SJCRH30 (cell line): ENCODE measurements at regions not wholly inside any gene's neighbourhood (a gene's known extent, or its start where the extent isn't known, plus 50 kb on each side); places are given as distances from the start of the nearest gene placed in this dataset.

Source experiments
- DNase-seq, 2 experiments: peaks; one replicate each; pipeline ENCODE4 v3.0.0-alpha.2; 2015 to 2020
- H3K27ac ChIP-seq: fragments of 250-450 bp; sonication (Bioruptor Pico); 2 replicates; pipeline ENCODE4 v1.5.1; 2020; ENCODE audit warnings: mild to moderate bottlenecking, moderate library complexity
- H3K27me3 ChIP-seq: fragments of 250-450 bp; sonication (Bioruptor Pico); 2 replicates; pipeline ENCODE4 v1.5.1; 2020; ENCODE audit warnings: mild to moderate bottlenecking, moderate library complexity
- H3K36me3 ChIP-seq: fragments of 250-450 bp; sonication (Bioruptor Pico); 2 replicates; pipeline ENCODE4 v1.5.1; 2020; ENCODE audit warnings: mild to moderate bottlenecking, moderate library complexity
- H3K4me1 ChIP-seq: fragments of 250-450 bp; sonication (Bioruptor Pico); 2 replicates; pipeline ENCODE4 v1.5.1; 2020; ENCODE audit warnings: mild to moderate bottlenecking, moderate library complexity
- H3K4me3 ChIP-seq: fragments of 250-450 bp; sonication (Bioruptor Pico); 2 replicates; pipeline ENCODE4 v1.5.1; 2020; ENCODE audit warnings: mild to moderate bottlenecking, moderate library complexity
- H3K9me3 ChIP-seq: fragments of 250-450 bp; sonication (Bioruptor Pico); replicated peaks from 2 replicates; pipeline ENCODE4 v1.5.1; 2020; ENCODE audit warnings: mild to moderate bottlenecking, moderate library complexity

- Histone ChIP-seq H3K4me1 (peaks cover 20% of the 10 kb centered on the region), H3K36me3 (no peaks in the 10 kb centered on the region), H3K4me3 (no peak overlapping the region), H3K27ac (no peak overlapping the region), H3K27me3 (no peaks in the 10 kb centered on the region), H3K9me3 (no peaks in the 10 kb centered on the region; the same call in 1 of the 2 replicates)
- DNase-seq: no peak
These were observed 151.9 kb upstream of the FGGY start for GRCh38 chr1:59144959-59145358.

- Histone ChIP-seq H3K9me3 (no peaks in the 10 kb centered on the region; the same call in 1 of the 2 replicates), H3K36me3 (no peaks in the 10 kb centered on the region), H3K27me3 (no peaks in the 10 kb centered on the region), H3K27ac (no peak overlapping the region), H3K4me1 (peaks cover 28% of the 10 kb centered on the region), H3K4me3 (no peak overlapping the region)
- DNase-seq: no peak
These were observed 150.8 kb upstream of the FGGY start for GRCh38 chr1:59146056-59146455.

- H3K4me1 ChIP-seq: peaks cover 34% of the 10 kb centered on the region
- H3K27me3 ChIP-seq: no peaks in the 10 kb centered on the region
- H3K4me3 ChIP-seq: no peak overlapping the region
- H3K27ac ChIP-seq: no peak overlapping the region
- no peaks in the 10 kb centered on the region for H3K36me3 ChIP-seq
- no peak for DNase-seq
- H3K9me3 ChIP-seq: no peaks in the 10 kb centered on the region; the same call in 1 of the 2 replicates
These were observed 150.1 kb upstream of the FGGY start for GRCh38 chr1:59146651-59147358.

GRCh38 chr1:59149435-59149834 lies 147.5 kb upstream of the FGGY start:
- Histone ChIP-seq H3K36me3 (no peaks in the 10 kb centered on the region), H3K4me3 (no peak overlapping the region), H3K27ac (no peak overlapping the region; the same call in 1 of the 2 replicates), H3K9me3 (no peaks in the 10 kb centered on the region; the same call in 1 of the 2 replicates), H3K27me3 (no peaks in the 10 kb centered on the region), H3K4me1 (peaks cover 29% of the 10 kb centered on the region)
- DNase-seq: no peak

- no peaks in the 10 kb centered on the region for H3K9me3 ChIP-seq
- H3K4me3 ChIP-seq: peak overlapping the region; percentile 27
- peak; percentile 92 to 94 for DNase-seq
- H3K27me3 ChIP-seq: no peaks in the 10 kb centered on the region
- peaks cover 31% of the 10 kb centered on the region for H3K4me1 ChIP-seq
- no peaks in the 10 kb centered on the region for H3K36me3 ChIP-seq
- peak overlapping the region; percentile 78 for H3K27ac ChIP-seq
These were observed 146.1 kb upstream of the FGGY start for GRCh38 chr1:59150577-59151386.

- Histone ChIP-seq H3K4me3 (peak overlapping the region; percentile 27), H3K9me3 (no peaks in the 10 kb centered on the region), H3K27ac (peak overlapping the region; percentile 78), H3K4me1 (peaks cover 37% of the 10 kb centered on the region), H3K36me3 (no peaks in the 10 kb centered on the region), H3K27me3 (no peaks in the 10 kb centered on the region)
- no peak for DNase-seq
These were observed 145.5 kb upstream of the FGGY start for GRCh38 chr1:59151387-59151761.

GRCh38 chr1:59151860-59152259 lies 145.0 kb upstream of the FGGY start:
- H3K36me3 ChIP-seq: no peaks in the 10 kb centered on the region
- no peaks in the 10 kb centered on the region for H3K9me3 ChIP-seq
- no peak for DNase-seq
- peak overlapping the region; percentile 78 for H3K27ac ChIP-seq
- no peaks in the 10 kb centered on the region for H3K27me3 ChIP-seq
- peaks cover 42% of the 10 kb centered on the region for H3K4me1 ChIP-seq
- no peak overlapping the region; the same call in 1 of the 2 replicates for H3K4me3 ChIP-seq

- no peaks in the 10 kb centered on the region for H3K27me3 ChIP-seq
- DNase-seq: no peak
- H3K27ac ChIP-seq: peak overlapping the region; percentile 78; the same call in 1 of the 2 replicates
- H3K4me3 ChIP-seq: no peak overlapping the region
- H3K4me1 ChIP-seq: peaks cover 48% of the 10 kb centered on the region
- no peaks in the 10 kb centered on the region for H3K9me3 ChIP-seq
- H3K36me3 ChIP-seq: no peaks in the 10 kb centered on the region
These were observed 144.4 kb upstream of the FGGY start for GRCh38 chr1:59152511-59152910.

- Histone ChIP-seq H3K4me1 (peaks cover 48% of the 10 kb centered on the region), H3K27ac (no peak overlapping the region), H3K4me3 (no peak overlapping the region), H3K9me3 (peaks cover 16% of the 10 kb centered on the region), H3K27me3 (no peaks in the 10 kb centered on the region), H3K36me3 (no peaks in the 10 kb centered on the region)
- no peak for DNase-seq
These were observed 142.5 kb upstream of the FGGY start for GRCh38 chr1:59154401-59154800.

GRCh38 chr1:59155351-59155750 lies 141.5 kb upstream of the FGGY start:
- DNase-seq: no peak
- Histone ChIP-seq H3K9me3 (peaks cover 17% of the 10 kb centered on the region), H3K36me3 (no peaks in the 10 kb centered on the region), H3K4me1 (peaks cover 43% of the 10 kb centered on the region), H3K27me3 (no peaks in the 10 kb centered on the region), H3K4me3 (no peak overlapping the region), H3K27ac (no peak overlapping the region; the same call in 1 of the 2 replicates)

- peak overlapping the region; percentile 43 for H3K27ac ChIP-seq
These were observed 140.8 kb upstream of the FGGY start for GRCh38 chr1:59156051-59156450.

GRCh38 chr1:59156526-59157199 lies 140.2 kb upstream of the FGGY start:
- peaks cover 33% of the 10 kb centered on the region for H3K4me1 ChIP-seq
- H3K36me3 ChIP-seq: no peaks in the 10 kb centered on the region
- H3K27me3 ChIP-seq: no peaks in the 10 kb centered on the region
- no peak overlapping the region for H3K4me3 ChIP-seq
- DNase-seq: peak; percentile 88 to 91
- peak overlapping the region; percentile 43 for H3K27ac ChIP-seq
- peaks cover 17% of the 10 kb centered on the region for H3K9me3 ChIP-seq

More at GRCh38 chr1:59156051-59156450, 140.8 kb upstream of the FGGY start:
- DNase-seq: peak in 1 of 2 experiments; percentile 59
- peaks cover 17% of the 10 kb centered on the region for H3K9me3 ChIP-seq
- no peak overlapping the region for H3K4me3 ChIP-seq
- H3K27me3 ChIP-seq: no peaks in the 10 kb centered on the region
- H3K4me1 ChIP-seq: peaks cover 38% of the 10 kb centered on the region
- no peaks in the 10 kb centered on the region for H3K36me3 ChIP-seq

- no peak overlapping the region for H3K4me3 ChIP-seq
- no peaks in the 10 kb centered on the region for H3K27me3 ChIP-seq
- peaks cover 31% of the 10 kb centered on the region for H3K4me1 ChIP-seq
- no peak for DNase-seq
- H3K36me3 ChIP-seq: no peaks in the 10 kb centered on the region
- H3K27ac ChIP-seq: no peak overlapping the region
- peaks cover 17% of the 10 kb centered on the region for H3K9me3 ChIP-seq
These were observed 138.6 kb upstream of the FGGY start for GRCh38 chr1:59158321-59158720.

GRCh38 chr1:59159557-59160203 lies 137.2 kb upstream of the FGGY start:
- H3K27me3 ChIP-seq: no peaks in the 10 kb centered on the region
- H3K36me3 ChIP-seq: no peaks in the 10 kb centered on the region
- H3K9me3 ChIP-seq: peaks cover 17% of the 10 kb centered on the region
- DNase-seq: no peak
- peaks cover 42% of the 10 kb centered on the region for H3K4me1 ChIP-seq
- H3K4me3 ChIP-seq: no peak overlapping the region
- no peak overlapping the region for H3K27ac ChIP-seq
